Left lung (tissue), 4 donors: ENCODE measurements at regions not wholly inside any gene's neighbourhood (a gene's known extent, or its start where the extent isn't known, plus 50 kb on each side); places are given as distances from the start of the nearest gene placed in this dataset.

Experiments
- ATAC-seq: fragments of 200-7000 bp; cut with Tn5 transposase; one replicate; pipeline ENCODE4 v1.9.1; 2020; ENCODE audit warnings: moderate library complexity
- DNase-seq, 4 donors: peaks; one replicate each; pipeline ENCODE4 v3.0.0-alpha.2; 2013 to 2020
- H3K27ac ChIP-seq, 2 donors: fragments of 200-600 bp; sonication (generic) in 1 of 2; one replicate each; pipeline versions ENCODE4 v1.5.0 to v1.8.0; 2020 to 2021
- H3K27me3 ChIP-seq, 2 donors: fragments of 200-600 bp; sonication (generic) in 1 of 2; one replicate each; pipeline versions ENCODE4 v1.5.0 to v1.8.0; 2020 to 2021
- H3K36me3 ChIP-seq, 2 donors: fragments of 200-600 bp; sonication (generic) in 1 of 2; one replicate each; pipeline versions ENCODE4 v1.5.0 to v1.8.0; 2020 to 2021
- H3K4me1 ChIP-seq, 2 donors: fragments of 200-600 bp; one replicate each; pipeline ENCODE4 v1.8.0; 2021
- H3K4me3 ChIP-seq, 2 donors: fragments of 200-600 bp; sonication (generic) in 1 of 2; one replicate each; pipeline versions ENCODE4 v1.5.0 to v1.8.0; 2020 to 2021; ENCODE audit warnings: mild to moderate bottlenecking in 1 of 2
- H3K9me3 ChIP-seq, 2 donors: fragments of 200-600 bp; sonication (generic) in 1 of 2; one replicate each; pipeline versions ENCODE4 v1.5.0 to v1.8.0; 2020 to 2021
- intact Hi-C, 2 donors: fragments of 100-400 bp; cut with DNase I; formaldehyde crosslinking; loops; one replicate each; pipeline versions ENCODE4 v1.11.2 to v1.14.2; 2022
- TF ChIP-seq, protein P1 (sequence below), 2 donors: fragments of 200-600 bp; sonication (generic) in 1 of 2; IDR thresholded peaks; one replicate each; pipeline versions ENCODE4 v1.5.0 to v1.8.0; 2021; ENCODE audit warnings: antibody characterized with exemption in 2 of 2
- donor health status: DM: no; HTN: yes; CAD: no.
- donor health status: DM: no; HTN: no; CAD: no.

DNA sequence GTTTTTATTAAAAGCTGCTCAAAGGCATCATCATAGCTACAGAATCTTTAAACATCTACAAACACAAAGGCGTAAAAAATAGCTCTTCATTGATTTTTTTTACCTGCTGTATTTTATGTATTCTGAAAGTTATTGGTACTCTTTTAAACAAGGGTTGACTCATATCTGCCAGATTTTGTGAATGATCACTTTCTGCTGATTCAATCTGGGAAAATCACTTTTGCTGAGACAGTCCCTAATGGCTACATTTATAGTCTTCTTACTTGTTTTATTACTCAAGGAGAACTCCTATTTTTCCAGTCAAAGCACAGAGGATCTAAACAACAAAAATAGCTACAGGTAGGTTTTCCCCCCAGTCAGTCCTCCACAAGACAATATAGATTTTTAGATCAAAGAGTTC, 739.0 kb downstream of the CBLN4 start:
- Histone ChIP-seq H3K27me3 (no peaks in the 10 kb centered on the region), H3K27ac (no peak overlapping the region), H3K4me3 (no peak overlapping the region), H3K9me3 (no peaks in the 10 kb centered on the region), H3K36me3 (no peaks in the 10 kb centered on the region), H3K4me1 (no peaks in the 10 kb centered on the region)
- TF ChIP-seq, protein P1, sequence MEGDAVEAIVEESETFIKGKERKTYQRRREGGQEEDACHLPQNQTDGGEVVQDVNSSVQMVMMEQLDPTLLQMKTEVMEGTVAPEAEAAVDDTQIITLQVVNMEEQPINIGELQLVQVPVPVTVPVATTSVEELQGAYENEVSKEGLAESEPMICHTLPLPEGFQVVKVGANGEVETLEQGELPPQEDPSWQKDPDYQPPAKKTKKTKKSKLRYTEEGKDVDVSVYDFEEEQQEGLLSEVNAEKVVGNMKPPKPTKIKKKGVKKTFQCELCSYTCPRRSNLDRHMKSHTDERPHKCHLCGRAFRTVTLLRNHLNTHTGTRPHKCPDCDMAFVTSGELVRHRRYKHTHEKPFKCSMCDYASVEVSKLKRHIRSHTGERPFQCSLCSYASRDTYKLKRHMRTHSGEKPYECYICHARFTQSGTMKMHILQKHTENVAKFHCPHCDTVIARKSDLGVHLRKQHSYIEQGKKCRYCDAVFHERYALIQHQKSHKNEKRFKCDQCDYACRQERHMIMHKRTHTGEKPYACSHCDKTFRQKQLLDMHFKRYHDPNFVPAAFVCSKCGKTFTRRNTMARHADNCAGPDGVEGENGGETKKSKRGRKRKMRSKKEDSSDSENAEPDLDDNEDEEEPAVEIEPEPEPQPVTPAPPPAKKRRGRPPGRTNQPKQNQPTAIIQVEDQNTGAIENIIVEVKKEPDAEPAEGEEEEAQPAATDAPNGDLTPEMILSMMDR (IDR thresholded peaks at IDR 0.05) = no peak
- ATAC-seq (no peak), DNase-seq (no peak)
- intact Hi-C loops = no loop called here

DNA sequence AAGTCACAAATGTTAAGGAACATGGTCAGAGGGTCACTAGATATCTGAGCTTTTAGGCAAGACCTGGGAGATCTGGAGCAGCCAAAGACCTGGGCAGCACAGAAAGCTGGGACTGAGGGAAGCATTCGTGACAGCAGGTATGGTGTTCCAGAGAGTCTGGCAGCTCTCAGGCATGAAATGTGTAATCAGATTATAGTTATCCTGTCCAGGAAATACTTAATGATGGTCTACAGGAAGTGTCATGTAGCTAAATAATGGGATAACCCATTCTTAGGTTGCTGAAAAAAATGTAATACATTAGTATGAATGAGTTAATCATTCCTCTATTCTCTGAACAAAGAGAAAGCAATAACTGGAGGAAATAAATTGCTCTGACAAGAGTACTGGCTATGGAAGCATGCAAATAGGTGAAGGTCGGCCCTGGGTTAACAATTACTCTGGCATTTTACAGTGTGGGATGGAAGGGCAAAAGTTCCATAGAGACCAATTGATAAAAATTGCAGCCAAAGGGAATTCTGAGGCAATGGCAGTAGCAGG, 740.5 kb downstream of the CBLN4 start:
- TF ChIP-seq, protein P1 (IDR thresholded peaks at IDR 0.05) = no peak
- DNase-seq (no peak), ATAC-seq (no peak)
- intact Hi-C loops = no loop called here
- Histone ChIP-seq H3K4me1 (no peaks in the 10 kb centered on the region), H3K27ac (no peak overlapping the region), H3K9me3 (no peaks in the 10 kb centered on the region), H3K4me3 (no peak overlapping the region), H3K36me3 (no peaks in the 10 kb centered on the region), H3K27me3 (no peaks in the 10 kb centered on the region)

DNA sequence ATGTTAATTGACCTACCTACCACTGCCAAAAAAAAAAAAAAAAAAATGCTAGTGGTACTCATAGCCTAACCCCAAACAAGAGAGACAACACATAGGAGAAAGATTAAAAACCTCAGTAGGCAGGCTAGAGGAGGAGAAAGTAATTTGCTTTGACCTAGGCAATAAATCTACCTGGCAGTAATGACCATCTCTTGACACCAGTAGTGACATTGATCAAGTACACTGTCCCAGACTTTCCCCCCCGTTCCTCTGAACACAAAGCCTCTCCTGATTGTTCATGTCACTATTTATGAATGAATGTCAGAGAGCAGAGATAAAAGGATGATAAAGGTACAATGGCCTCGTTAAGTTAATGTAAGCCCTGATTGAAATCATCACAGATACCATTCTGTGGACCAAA, 746.8 kb downstream of the CBLN4 start:
- Histone ChIP-seq H3K4me3 (no peak overlapping the region), H3K27ac (no peak overlapping the region), H3K9me3 (no peaks in the 10 kb centered on the region), H3K4me1 (peaks cover 0 to 4% of the 10 kb centered on the region in 2 donors), H3K27me3 (no peaks in the 10 kb centered on the region), H3K36me3 (no peaks in the 10 kb centered on the region)
- intact Hi-C loops = no loop called here
- ATAC-seq = no peak
- no peak for DNase-seq
- TF ChIP-seq, protein P1 (IDR thresholded peaks at IDR 0.05) = no peak

DNA sequence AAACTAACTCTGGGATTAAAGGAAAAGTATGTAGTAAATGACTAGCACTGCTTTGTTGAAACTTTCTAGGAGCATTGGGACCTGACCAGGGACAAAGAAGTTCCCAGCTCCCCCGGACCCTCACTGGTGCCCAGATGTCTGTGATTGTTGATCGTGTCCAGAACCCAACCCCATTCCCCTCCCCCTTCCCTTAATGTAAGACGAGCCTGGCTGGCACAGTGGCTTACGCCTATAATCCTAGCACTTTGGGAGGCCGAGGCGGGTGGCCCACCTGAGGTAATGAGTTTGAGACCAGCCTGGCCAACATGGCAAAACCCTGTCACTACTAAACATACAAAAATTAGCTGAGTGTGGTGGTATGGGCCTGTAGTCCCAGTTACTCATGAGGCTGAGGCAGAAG, 750.3 kb downstream of the CBLN4 start:
- TF ChIP-seq, protein P1 (IDR thresholded peaks at IDR 0.05) = no peak
- Histone ChIP-seq H3K27me3 (no peaks in the 10 kb centered on the region), H3K9me3 (peaks cover 0 to 2% of the 10 kb centered on the region in 2 donors), H3K4me1 (peaks cover 0 to 4% of the 10 kb centered on the region in 2 donors), H3K36me3 (no peaks in the 10 kb centered on the region), H3K27ac (peak overlapping the region in 1 of 2 donors; percentile 7), H3K4me3 (no peak overlapping the region)
- ATAC-seq (no peak), DNase-seq (peak in 1 of 4 donors; percentile 39)
- intact Hi-C loops = no loop called here

DNA sequence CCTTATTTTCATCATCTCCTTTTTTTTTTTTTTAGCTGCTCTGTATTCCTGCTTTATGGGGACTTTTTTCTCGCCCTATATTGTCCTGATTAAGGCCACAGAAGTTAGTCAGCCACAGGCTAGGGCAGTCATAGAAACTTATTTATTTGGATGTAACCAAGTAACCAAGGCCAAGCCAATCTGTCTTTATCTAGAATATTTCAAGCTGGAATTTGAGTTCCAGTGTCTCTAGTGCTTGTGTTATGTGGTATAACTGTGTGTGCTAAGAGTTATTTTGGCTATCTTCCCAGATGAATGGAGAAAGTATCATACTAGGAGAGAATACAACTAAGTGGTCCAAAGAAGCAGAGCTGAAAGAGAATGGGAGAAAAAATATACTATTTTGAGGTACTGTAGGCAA, 751.5 kb downstream of the CBLN4 start:
- TF ChIP-seq, protein P1 (IDR thresholded peaks at IDR 0.05) = no peak
- intact Hi-C loops = no loop called here
- Histone ChIP-seq H3K4me1 (peaks cover 0 to 4% of the 10 kb centered on the region in 2 donors), H3K4me3 (no peak overlapping the region), H3K36me3 (no peaks in the 10 kb centered on the region), H3K9me3 (peaks cover 0 to 2% of the 10 kb centered on the region in 2 donors), H3K27ac (no peak overlapping the region), H3K27me3 (no peaks in the 10 kb centered on the region)
- ATAC-seq (peak; percentile 83), DNase-seq (peak in 2 of 4 donors; percentile 49 to 60)
